ENCODE measurements at regions not wholly inside any gene's neighbourhood (a gene's known extent, or its start where the extent isn't known, plus 50 kb on each side); places are given as distances from the start of the nearest gene placed in this dataset.

DNA sequence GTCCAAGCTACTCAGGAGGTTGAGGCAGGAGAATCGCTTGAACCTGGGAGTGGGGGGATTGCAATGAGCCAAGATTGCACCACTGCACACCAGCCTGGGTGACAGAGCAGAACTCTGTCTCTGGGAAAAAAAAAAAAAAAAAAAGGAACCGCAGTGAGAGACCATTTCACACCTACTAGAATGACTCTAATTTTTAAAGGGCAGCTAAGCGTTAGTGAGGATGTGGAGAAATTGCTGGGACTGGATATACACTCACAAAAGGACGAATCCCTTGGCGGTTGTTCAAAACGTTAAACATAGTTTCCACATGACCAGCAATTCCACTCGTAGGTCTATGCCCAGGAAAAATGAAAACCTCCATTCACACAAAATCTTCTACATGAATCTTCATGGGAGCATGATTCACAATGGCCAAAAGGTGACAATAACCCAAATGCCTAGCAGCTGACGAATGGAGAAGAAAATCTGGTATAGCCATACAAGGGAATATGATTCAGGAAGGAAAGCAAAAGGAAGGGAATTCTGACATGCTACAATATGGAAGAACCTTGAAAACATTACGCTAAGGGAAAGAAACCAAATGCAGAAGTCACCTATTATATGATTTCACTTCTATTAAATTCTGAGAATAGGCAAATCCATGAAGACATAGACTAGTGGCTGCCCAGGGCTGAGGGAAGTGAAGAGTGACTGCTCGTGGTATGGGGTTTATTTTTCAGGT is 127.0 kb downstream of the CHSY1 start:
- DNase-seq (ENCODE audit: low read depth): no peak

GRCh38 chr15:101123222-101123910 is 128.5 kb downstream of the CHSY1 start:
- no peak for DNase-seq (ENCODE audit: low read depth)

GRCh38 chr15:101122806-101123205 is 129.0 kb downstream of the CHSY1 start:
- DNase-seq (ENCODE audit: low read depth): no peak

- DNase-seq (ENCODE audit: low read depth): no peak
Observed at GRCh38 chr15:101122266-101122665, 129.6 kb downstream of the CHSY1 start.

GRCh38 chr15:101121511-101122090 is 130.2 kb downstream of the CHSY1 start:
- DNase-seq (ENCODE audit: low read depth): peak; percentile 38

DNA sequence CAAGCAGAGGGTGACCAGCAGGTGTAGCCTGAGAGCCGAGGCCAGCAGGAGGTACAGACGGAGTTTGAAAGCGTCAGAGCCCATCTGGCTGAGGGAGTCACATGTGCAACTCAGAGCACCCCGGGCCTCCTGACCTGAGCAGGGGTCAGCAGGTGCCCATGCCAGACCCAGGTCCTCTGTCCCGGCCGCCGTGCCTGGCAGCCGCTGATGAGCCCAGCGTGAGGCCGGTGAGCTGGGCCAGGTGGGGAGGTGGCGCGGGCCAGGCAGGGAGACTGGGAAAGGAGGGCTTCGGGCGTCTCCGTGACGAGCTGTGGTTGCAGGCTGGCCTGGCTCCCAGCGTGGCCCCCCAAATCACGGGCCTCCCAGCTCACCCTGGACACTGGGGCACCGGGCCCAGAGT is 130.9 kb downstream of the CHSY1 start:
- no peak for DNase-seq (ENCODE audit: low read depth)

DNA sequence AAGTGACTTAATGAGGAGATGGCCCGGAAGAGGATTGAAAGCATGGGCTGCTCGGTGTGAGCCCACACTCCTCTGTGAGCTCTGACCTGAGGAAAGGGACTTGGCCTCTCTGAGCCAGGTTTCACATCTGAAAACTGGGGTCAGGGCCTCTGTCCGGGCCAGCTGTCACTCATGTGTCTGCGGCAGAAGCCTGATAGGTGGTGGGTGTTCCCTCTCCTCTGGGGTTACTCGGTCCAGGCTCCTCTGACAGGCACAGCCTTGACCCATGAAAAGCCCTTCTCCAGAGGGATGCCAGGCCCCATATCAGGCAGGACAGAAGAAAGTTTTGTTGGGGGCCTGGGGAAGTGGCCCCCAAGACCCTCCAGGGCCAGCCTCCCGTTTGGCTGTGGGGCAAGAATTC is 131.4 kb downstream of the CHSY1 start:
- no peak for DNase-seq (ENCODE audit: low read depth)

Data from stimulated activated CD8-positive, alpha-beta memory T cell treated with anti-CD3 and anti-CD28 coated beads, Interleukin-12 subunit alpha, Interleukin-12 subunit beta, amount 100 ng/mL, for 4 hours (primary cell).